Brain microvascular endothelial cell (primary cell): ENCODE measurements at regions not wholly inside any gene's neighbourhood (a gene's known extent, or its start where the extent isn't known, plus 50 kb on each side); places are given as distances from the start of the nearest gene placed in this dataset.
"Not testable (repeated sequence)": the region's sequence is repeated elsewhere in the genome, so short reads cannot be mapped to it uniquely, and the experiment has no call there.

Experiments used
- DNase-seq: peaks from one replicate; pipeline ENCODE4 v3.0.0-alpha.2; 2020
- H3K27ac ChIP-seq: fragments of 250-450 bp; sonication (Bioruptor Pico); 2 replicates; pipeline ENCODE4 v1.5.1; 2020; ENCODE audit warnings: mild to moderate bottlenecking, moderate library complexity
- H3K27me3 ChIP-seq: fragments of 250-450 bp; sonication (Bioruptor Pico); replicated peaks from 2 replicates; pipeline ENCODE4 v1.5.1; 2020; ENCODE audit warnings: mild to moderate bottlenecking
- H3K36me3 ChIP-seq: fragments of 250-450 bp; sonication (Bioruptor Pico); replicated peaks from 2 replicates; pipeline ENCODE4 v1.5.1; 2020; ENCODE audit warnings: mild to moderate bottlenecking
- H3K4me3 ChIP-seq: 2 replicates; pipeline ENCODE4 v1.5.1; 2011; ENCODE audit warnings: low read depth, mild to moderate bottlenecking, control low read depth, low read length, moderate library complexity
- CTCF ChIP-seq: IDR thresholded peaks from 2 replicates; pipeline ENCODE4 v1.5.1; 2011; ENCODE audit warnings: low read depth, mild to moderate bottlenecking, moderate library complexity, low read length, control low read depth, inconsistent platforms; ENCODE audit errors: missing control alignments
- in situ Hi-C: cut with HindIII; loops from 2 replicates; pipeline ENCODE4 v1.10.0; 2017; ENCODE audit warnings: low sequenced_read_pairs, low pct_ligation_motif_present

- Histone ChIP-seq H3K4me3 (no peak overlapping the region), H3K36me3 (no peaks in the 10 kb centered on the region), H3K27me3 (no peaks in the 10 kb centered on the region), H3K27ac (no peak overlapping the region)
- in situ Hi-C loops, result no loop called here
- no peak for TF ChIP-seq CTCF
- DNase-seq, result no peak
Observed at GRCh38 chr1:166695115-166695514, 144.2 kb upstream of the POGK start.

GRCh38 chr1:166695834-166696233 lies 143.4 kb upstream of the POGK start:
- in situ Hi-C loops, H3K4me3 ChIP-seq, H3K36me3 ChIP-seq, H3K27me3 ChIP-seq, DNase-seq, H3K27ac ChIP-seq: not testable (repeated sequence)

- Histone ChIP-seq H3K27ac (no peak overlapping the region), H3K27me3 (no peaks in the 10 kb centered on the region), H3K36me3 (no peaks in the 10 kb centered on the region), H3K4me3 (no peak overlapping the region)
- in situ Hi-C loops, result no loop called here
- no peak for TF ChIP-seq CTCF
- DNase-seq, result no peak
Observed at GRCh38 chr1:166698771-166699170, 140.5 kb upstream of the POGK start.

GRCh38 chr1:166699613-166700012 lies 139.7 kb upstream of the POGK start:
- in situ Hi-C loops, result no loop called here
- H3K36me3 ChIP-seq, result no peaks in the 10 kb centered on the region
- no peak for DNase-seq
- H3K27ac ChIP-seq, result no peak overlapping the region
- no peak overlapping the region for H3K4me3 ChIP-seq
- no peaks in the 10 kb centered on the region for H3K27me3 ChIP-seq
- TF ChIP-seq CTCF, result no peak

- H3K27ac ChIP-seq, result no peak overlapping the region
- H3K36me3 ChIP-seq, result no peaks in the 10 kb centered on the region
- TF ChIP-seq CTCF, result no peak
- no peak for DNase-seq
- no peak overlapping the region for H3K4me3 ChIP-seq
- no peaks in the 10 kb centered on the region for H3K27me3 ChIP-seq
- in situ Hi-C loops, result no loop called here
Observed at GRCh38 chr1:166700696-166701095, 138.6 kb upstream of the POGK start.

GRCh38 chr1:166701603-166702100 lies 137.6 kb upstream of the POGK start:
- no peak overlapping the region for H3K4me3 ChIP-seq
- in situ Hi-C loops, result no loop called here

More at GRCh38 chr1:166701603-166702100, 137.6 kb upstream of the POGK start:
- Histone ChIP-seq H3K27ac (no peak overlapping the region), H3K27me3 (no peaks in the 10 kb centered on the region), H3K36me3 (no peaks in the 10 kb centered on the region)
- DNase-seq, result no peak
- no peak for TF ChIP-seq CTCF
